ENCODE measurements at regions not wholly inside any gene's neighbourhood (a gene's known extent, or its start where the extent isn't known, plus 50 kb on each side); places are given as distances from the start of the nearest gene placed in this dataset.

- TF ChIP-seq ASH2L (IDR thresholded peaks at IDR 0.05; ENCODE audit: low read length) (no peak), TCF12 (IDR thresholded peaks at IDR 0.05; ENCODE audit: low read depth, low read length) (no peak), CTCF (IDR thresholded peaks at IDR 0.05; ENCODE audit: control extremely low read depth in 1 of 3, insufficient read depth in 1 of 3, low read depth in 1 of 3, low read length in 3 of 3) (no peak), SRF (IDR thresholded peaks at IDR 0.05; ENCODE audit: low read depth, low read length) (no peak), GABPA (IDR thresholded peaks at IDR 0.05; ENCODE audit: borderline replicate concordance, insufficient read depth, low read length) (no peak), POLR2AphosphoS5 (IDR thresholded peaks at IDR 0.05; ENCODE audit: low read depth, low read length) (no peak), RAD21 (IDR thresholded peaks at IDR 0.05 in 1 of 2, conservative IDR thresholded peaks at IDR 0.05 in 1 of 2; ENCODE audit: low read depth in 2 of 2, low read length in 2 of 2) (no peak), POLR2A (IDR thresholded peaks at IDR 0.05; ENCODE audit: control extremely low read depth in 1 of 2, low read depth in 2 of 2, low read length in 2 of 2) (no peak), MAX (IDR thresholded peaks at IDR 0.05) (no peak), EZH2 (IDR thresholded peaks at IDR 0.05; ENCODE audit: low read depth, low read length, severe bottlenecking) (no peak), CBX8 (IDR thresholded peaks at IDR 0.05; ENCODE audit: borderline replicate concordance, low read depth, low read length) (no peak), BRCA1 (IDR thresholded peaks at IDR 0.05; ENCODE audit: low read depth, low read length) (no peak), GTF2F1 (IDR thresholded peaks at IDR 0.05; ENCODE audit: borderline replicate concordance, low read depth, low read length) (no peak)
Observed at GRCh38 chr2:221981912-221982470, 316.8 kb downstream of the PAX3 start.

Data from H1 (cell line).